GM19025 (cell line): ENCODE measurements at regions not wholly inside any gene's neighbourhood (a gene's known extent, or its start where the extent isn't known, plus 50 kb on each side); places are given as distances from the start of the nearest gene placed in this dataset.

ENCODE experiments used
- ATAC-seq: cut with Tn5 transposase; IDR thresholded peaks from one replicate; pipeline ENCODE4 v1.9.1; 2021; ENCODE audit warnings: mild to moderate bottlenecking, low read depth, moderate library complexity; ENCODE audit not compliant: unreplicated experiment

GRCh38 chr10:9719246-9719645, 1298.4 kb upstream of the CELF2 start:
- ATAC-seq = no peak

GRCh38 chr10:9733766-9734165, 1283.9 kb upstream of the CELF2 start:
- no peak for ATAC-seq

- no peak for ATAC-seq
These were observed 1283.5 kb upstream of the CELF2 start for GRCh38 chr10:9734218-9734617.

- ATAC-seq = no peak
These were observed 1281.9 kb upstream of the CELF2 start for GRCh38 chr10:9735731-9736130.

GRCh38 chr10:9743639-9744038, 1274.0 kb upstream of the CELF2 start:
- no peak for ATAC-seq

GRCh38 chr10:9745158-9745557, 1272.5 kb upstream of the CELF2 start:
- no peak for ATAC-seq

GRCh38 chr10:9757176-9757575, 1260.5 kb upstream of the CELF2 start:
- ATAC-seq = no peak

GRCh38 chr10:9759596-9759995, 1258.1 kb upstream of the CELF2 start:
- ATAC-seq = no peak

GRCh38 chr10:9762966-9763656, 1254.6 kb upstream of the CELF2 start:
- no peak for ATAC-seq

GRCh38 chr10:9766762-9767161, 1250.9 kb upstream of the CELF2 start:
- no peak for ATAC-seq

- ATAC-seq = no peak
These were observed 1236.0 kb upstream of the CELF2 start for GRCh38 chr10:9781666-9782065.

- no peak for ATAC-seq
These were observed 1231.6 kb upstream of the CELF2 start for GRCh38 chr10:9786101-9786500.

- no peak for ATAC-seq
These were observed 1231.1 kb upstream of the CELF2 start for GRCh38 chr10:9786576-9786975.

GRCh38 chr10:9789996-9790395, 1227.7 kb upstream of the CELF2 start:
- ATAC-seq = no peak

GRCh38 chr10:9792181-9792580, 1225.5 kb upstream of the CELF2 start:
- no peak for ATAC-seq

GRCh38 chr10:9796564-9796963, 1221.1 kb upstream of the CELF2 start:
- no peak for ATAC-seq

GRCh38 chr10:9800011-9800410, 1217.7 kb upstream of the CELF2 start:
- ATAC-seq = no peak

GRCh38 chr10:9800571-9800970, 1217.1 kb upstream of the CELF2 start:
- ATAC-seq = no peak

- no peak for ATAC-seq
These were observed 1209.8 kb upstream of the CELF2 start for GRCh38 chr10:9807846-9808245.

- no peak for ATAC-seq
These were observed 1206.1 kb upstream of the CELF2 start for GRCh38 chr10:9811601-9812000.

GRCh38 chr10:9814285-9814864, 1203.3 kb upstream of the CELF2 start:
- no peak for ATAC-seq

- no peak for ATAC-seq
These were observed 1197.7 kb upstream of the CELF2 start for GRCh38 chr10:9819756-9820494.
